OCI-LY7 (cell line): ENCODE measurements at regions not wholly inside any gene's neighbourhood (a gene's known extent, or its start where the extent isn't known, plus 50 kb on each side); places are given as distances from the start of the nearest gene placed in this dataset.

Source experiments
- BruUV-seq: library from RNA; stranded (reverse); fragments of 400-500 nt; replicated peaks from 2 replicates; lab custom pipeline; 2021; lab: Mats Ljungman, UMichigan
- CTCF ChIA-PET: fragments of 300-600 bp; sonication (Branson Sonifier 250); formaldehyde crosslinking; loops from one replicate; lab custom pipeline; 2022; ENCODE audit warnings: antibody characterized with exemption; ENCODE audit not compliant: unreplicated experiment; lab: Charles Lee
- POLR2A ChIA-PET: fragments of 300-600 bp; sonication (Branson Sonifier 250); formaldehyde crosslinking; loops from one replicate; lab custom pipeline; 2022; ENCODE audit warnings: antibody characterized with exemption; lab: Charles Lee
- DNase-seq: peaks from one replicate; pipeline ENCODE4 v3.0.0-alpha.2; 2015; ENCODE audit warnings: low spot score
- H2AFZ ChIP-seq: fragments of 200-600 bp; sonication (generic), shearing (Covaris generic); 2 replicates; pipeline ENCODE4 v1.6.1; 2014; ENCODE audit warnings: mild to moderate bottlenecking, antibody characterized with exemption, low read length, moderate library complexity
- H3K27ac ChIP-seq: fragments of 200-600 bp; sonication (generic); 2 replicates; pipeline ENCODE4 v1.5.1; 2014; ENCODE audit warnings: mixed run types, low read depth, mild to moderate bottlenecking, moderate library complexity, low read length, inconsistent platforms; ENCODE audit not compliant: poor library complexity, severe bottlenecking
- H3K36me3 ChIP-seq: fragments of 200-600 bp; sonication (generic); 2 replicates; pipeline ENCODE4 v1.6.1; 2014; ENCODE audit warnings: mild to moderate bottlenecking, antibody characterized with exemption, low read length, moderate library complexity, mixed read lengths; ENCODE audit not compliant: insufficient read depth
- H3K4me1 ChIP-seq: fragments of 200-600 bp; sonication (generic); 2 replicates; pipeline ENCODE4 v1.5.1; 2014; ENCODE audit warnings: mild to moderate bottlenecking, low read length; ENCODE audit not compliant: insufficient read depth, poor library complexity, severe bottlenecking
- H3K4me2 ChIP-seq: fragments of 200-600 bp; sonication (generic); 2 replicates; pipeline ENCODE4 v1.6.1; 2014; ENCODE audit warnings: mild to moderate bottlenecking, low read length
- H3K4me3 ChIP-seq: fragments of 200-600 bp; sonication (generic); 2 replicates; pipeline ENCODE4 v1.5.1; 2014; ENCODE audit warnings: mild to moderate bottlenecking, low read depth, low read length; ENCODE audit not compliant: poor library complexity, severe bottlenecking
- H3K79me2 ChIP-seq: fragments of 200-600 bp; sonication (generic); 2 replicates; pipeline ENCODE4 v1.6.1; 2016; ENCODE audit warnings: low read depth, mild to moderate bottlenecking, low read length, moderate library complexity, mixed read lengths; ENCODE audit not compliant: insufficient read depth
- H3K9me2 ChIP-seq: fragments of 200-600 bp; sonication (generic); 2 replicates; pipeline ENCODE4 v1.6.1; 2016; ENCODE audit warnings: mild to moderate bottlenecking, low read length, mixed read lengths; ENCODE audit not compliant: insufficient read depth
- H3K9me3 ChIP-seq: fragments of 200-600 bp; sonication (generic); 2 replicates; pipeline ENCODE4 v1.6.1; 2014; ENCODE audit warnings: mild to moderate bottlenecking, mixed run types, low read length, mixed read lengths
- H4K20me1 ChIP-seq: fragments of 200-600 bp; sonication (generic); 2 replicates; pipeline ENCODE4 v1.6.1; 2014; ENCODE audit warnings: mild to moderate bottlenecking, antibody characterized with exemption, low read length, moderate library complexity, mixed read lengths; ENCODE audit not compliant: insufficient read depth
- EZH2phosphoT487 ChIP-seq: fragments of 200-600 bp; sonication (generic); IDR thresholded peaks from 2 replicates; pipeline ENCODE4 v1.6.1; 2018; ENCODE audit warnings: low read depth, borderline replicate concordance, mild to moderate bottlenecking, mixed run types, antibody characterized with exemption, low read length, moderate library complexity, mixed read lengths
- intact Hi-C: fragments of 100-400 bp; cut with micrococcal nuclease; formaldehyde crosslinking; loops from one replicate; pipeline ENCODE4 v1.10.0; 2022; ENCODE audit not compliant: unreplicated experiment
- TF ChIP-seq, protein P1 (sequence below): fragments of 200-600 bp; sonication (generic); conservative IDR thresholded peaks from 2 replicates; pipeline ENCODE4 v1.5.1; 2014; ENCODE audit warnings: mild to moderate bottlenecking, antibody characterized with exemption, low read length, moderate library complexity, mixed read lengths

DNA sequence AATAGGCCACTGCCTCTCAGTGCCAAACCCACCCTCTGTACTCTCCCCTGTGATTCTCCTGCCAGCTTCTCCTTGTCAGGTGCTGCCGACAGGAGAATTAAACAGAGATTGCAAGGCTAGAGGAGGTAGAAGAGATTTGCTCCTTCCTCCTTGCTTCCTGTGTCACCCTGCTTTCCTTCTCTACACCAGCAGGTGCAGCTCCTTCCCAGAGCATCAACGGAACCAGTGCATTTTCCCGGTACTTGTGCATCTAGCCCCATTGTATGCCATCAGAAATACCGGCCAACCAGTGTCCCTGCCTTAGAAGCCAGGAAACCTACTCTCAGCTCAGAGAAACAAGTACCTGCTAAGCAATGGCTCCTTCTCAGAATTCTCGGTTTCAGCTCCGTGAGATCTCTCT lies 253.2 kb downstream of the SUCLA2 start:
- no peak for DNase-seq
- Histone ChIP-seq H2AFZ (no peak overlapping the region), H3K9me3 (no peaks in the 10 kb centered on the region), H4K20me1 (no peaks in the 10 kb centered on the region), H3K4me1 (no peaks in the 10 kb centered on the region), H3K79me2 (no peaks in the 10 kb centered on the region), H3K9me2 (no peaks in the 10 kb centered on the region), H3K27ac (no peak overlapping the region), H3K4me2 (no peak overlapping the region), H3K4me3 (no peak overlapping the region), H3K36me3 (no peaks in the 10 kb centered on the region)
- no peak for TF ChIP-seq EZH2phosphoT487
- TF ChIP-seq, protein P1, sequence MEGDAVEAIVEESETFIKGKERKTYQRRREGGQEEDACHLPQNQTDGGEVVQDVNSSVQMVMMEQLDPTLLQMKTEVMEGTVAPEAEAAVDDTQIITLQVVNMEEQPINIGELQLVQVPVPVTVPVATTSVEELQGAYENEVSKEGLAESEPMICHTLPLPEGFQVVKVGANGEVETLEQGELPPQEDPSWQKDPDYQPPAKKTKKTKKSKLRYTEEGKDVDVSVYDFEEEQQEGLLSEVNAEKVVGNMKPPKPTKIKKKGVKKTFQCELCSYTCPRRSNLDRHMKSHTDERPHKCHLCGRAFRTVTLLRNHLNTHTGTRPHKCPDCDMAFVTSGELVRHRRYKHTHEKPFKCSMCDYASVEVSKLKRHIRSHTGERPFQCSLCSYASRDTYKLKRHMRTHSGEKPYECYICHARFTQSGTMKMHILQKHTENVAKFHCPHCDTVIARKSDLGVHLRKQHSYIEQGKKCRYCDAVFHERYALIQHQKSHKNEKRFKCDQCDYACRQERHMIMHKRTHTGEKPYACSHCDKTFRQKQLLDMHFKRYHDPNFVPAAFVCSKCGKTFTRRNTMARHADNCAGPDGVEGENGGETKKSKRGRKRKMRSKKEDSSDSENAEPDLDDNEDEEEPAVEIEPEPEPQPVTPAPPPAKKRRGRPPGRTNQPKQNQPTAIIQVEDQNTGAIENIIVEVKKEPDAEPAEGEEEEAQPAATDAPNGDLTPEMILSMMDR = no peak
- intact Hi-C loops = no loop called here
- BruUV-seq = no TSS peak
- CTCF ChIA-PET = no interaction called here
- POLR2A ChIA-PET = no interaction called here

DNA sequence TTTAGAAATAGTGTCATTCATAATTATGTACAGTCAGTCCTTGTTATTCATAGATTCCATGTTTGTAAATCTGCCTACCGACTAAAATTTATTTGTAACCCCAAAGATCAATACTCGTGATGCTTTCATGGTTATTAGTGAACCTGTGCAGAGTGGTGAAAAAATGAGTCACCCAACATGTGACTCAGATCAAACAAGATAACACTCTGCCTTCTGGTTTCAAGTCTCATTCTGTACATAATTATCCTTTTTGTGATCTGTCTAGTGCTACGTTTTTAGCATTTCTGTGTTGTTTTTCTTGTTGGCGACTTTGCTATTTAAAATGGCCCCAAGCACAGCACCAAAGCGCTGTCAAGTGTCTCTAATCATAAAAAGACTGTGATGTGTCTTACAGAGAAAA lies 274.7 kb downstream of the SUCLA2 start:
- ChIA-PET CTCF (no interaction called here), POLR2A (no interaction called here)
- Histone ChIP-seq H3K36me3 (no peaks in the 10 kb centered on the region), H4K20me1 (no peaks in the 10 kb centered on the region), H3K4me1 (no peaks in the 10 kb centered on the region), H3K27ac (no peak overlapping the region), H3K4me2 (no peak overlapping the region), H3K9me3 (no peaks in the 10 kb centered on the region), H3K9me2 (no peaks in the 10 kb centered on the region), H3K79me2 (no peaks in the 10 kb centered on the region), H3K4me3 (no peak overlapping the region), H2AFZ (no peak overlapping the region)
- TF ChIP-seq, protein P1 = no peak
- TF ChIP-seq EZH2phosphoT487 = no peak
- no peak for DNase-seq
- no TSS peak for BruUV-seq
- intact Hi-C loops = no loop called here

DNA sequence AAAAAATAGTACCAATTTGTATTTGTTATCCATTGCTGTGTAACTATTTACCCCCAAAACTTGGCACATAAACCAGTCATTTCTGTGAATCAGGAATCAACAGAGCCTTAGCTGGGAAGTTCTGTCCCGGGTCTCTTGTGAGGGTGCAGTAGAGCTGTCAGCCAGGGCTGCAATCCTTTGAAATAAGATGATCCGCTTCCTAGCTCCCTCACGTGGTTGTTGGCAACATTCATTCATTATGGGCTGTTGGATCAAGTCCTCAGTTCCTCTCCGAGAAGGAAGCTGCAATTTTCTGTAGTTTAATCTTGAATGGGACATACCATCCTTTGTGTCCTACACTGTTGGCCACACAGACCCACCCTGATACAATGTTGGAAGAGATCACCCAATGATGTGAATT lies 277.2 kb downstream of the SUCLA2 start:
- Histone ChIP-seq H3K4me1 (no peaks in the 10 kb centered on the region), H3K4me2 (no peak overlapping the region), H3K9me3 (no peaks in the 10 kb centered on the region), H3K9me2 (no peaks in the 10 kb centered on the region), H3K79me2 (no peaks in the 10 kb centered on the region), H2AFZ (no peak overlapping the region), H3K4me3 (no peak overlapping the region), H3K36me3 (no peaks in the 10 kb centered on the region), H3K27ac (no peak overlapping the region), H4K20me1 (no peaks in the 10 kb centered on the region)
- DNase-seq = no peak
- ChIA-PET POLR2A (no interaction called here), CTCF (no interaction called here)
- no peak for TF ChIP-seq EZH2phosphoT487
- TF ChIP-seq, protein P1 = no peak
- no TSS peak for BruUV-seq
- intact Hi-C loops = no loop called here
